ENCODE measurements at regions not wholly inside any gene's neighbourhood (a gene's known extent, or its start where the extent isn't known, plus 50 kb on each side); places are given as distances from the start of the nearest gene placed in this dataset.
"Not testable (repeated sequence)": the region's sequence is repeated elsewhere in the genome, so short reads cannot be mapped to it uniquely, and the experiment has no call there.

DNA sequence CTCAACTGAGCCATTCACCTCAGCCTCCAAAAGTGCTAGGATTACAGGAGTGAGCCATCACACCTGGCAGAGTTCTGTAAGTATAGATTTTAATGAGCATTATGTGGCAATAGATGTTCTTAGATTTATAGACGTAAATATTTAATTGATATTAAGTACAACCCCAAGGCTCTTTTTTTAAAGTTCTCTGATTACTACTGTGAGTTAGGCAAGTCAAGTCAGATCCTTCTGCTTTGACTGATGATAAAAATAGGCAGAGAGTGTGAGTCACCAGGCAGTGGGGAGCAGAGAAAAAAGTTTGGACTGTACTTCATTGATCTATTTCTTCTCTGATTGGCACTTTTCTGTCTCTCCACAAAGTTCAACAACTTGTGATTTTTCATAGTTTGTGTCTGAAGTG, 1379.9 kb downstream of the UQCRFS1 start:
- no peak for DNase-seq (ENCODE audit: extremely low read depth, low read depth)
- no peak overlapping the region for H3K4me3 ChIP-seq (replicated peaks; ENCODE audit: low read depth, low read length)
- TF ChIP-seq, protein P1, sequence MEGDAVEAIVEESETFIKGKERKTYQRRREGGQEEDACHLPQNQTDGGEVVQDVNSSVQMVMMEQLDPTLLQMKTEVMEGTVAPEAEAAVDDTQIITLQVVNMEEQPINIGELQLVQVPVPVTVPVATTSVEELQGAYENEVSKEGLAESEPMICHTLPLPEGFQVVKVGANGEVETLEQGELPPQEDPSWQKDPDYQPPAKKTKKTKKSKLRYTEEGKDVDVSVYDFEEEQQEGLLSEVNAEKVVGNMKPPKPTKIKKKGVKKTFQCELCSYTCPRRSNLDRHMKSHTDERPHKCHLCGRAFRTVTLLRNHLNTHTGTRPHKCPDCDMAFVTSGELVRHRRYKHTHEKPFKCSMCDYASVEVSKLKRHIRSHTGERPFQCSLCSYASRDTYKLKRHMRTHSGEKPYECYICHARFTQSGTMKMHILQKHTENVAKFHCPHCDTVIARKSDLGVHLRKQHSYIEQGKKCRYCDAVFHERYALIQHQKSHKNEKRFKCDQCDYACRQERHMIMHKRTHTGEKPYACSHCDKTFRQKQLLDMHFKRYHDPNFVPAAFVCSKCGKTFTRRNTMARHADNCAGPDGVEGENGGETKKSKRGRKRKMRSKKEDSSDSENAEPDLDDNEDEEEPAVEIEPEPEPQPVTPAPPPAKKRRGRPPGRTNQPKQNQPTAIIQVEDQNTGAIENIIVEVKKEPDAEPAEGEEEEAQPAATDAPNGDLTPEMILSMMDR (IDR thresholded peaks at IDR 0.05; ENCODE audit: low read depth, low read length, missing control alignments): no peak

DNA sequence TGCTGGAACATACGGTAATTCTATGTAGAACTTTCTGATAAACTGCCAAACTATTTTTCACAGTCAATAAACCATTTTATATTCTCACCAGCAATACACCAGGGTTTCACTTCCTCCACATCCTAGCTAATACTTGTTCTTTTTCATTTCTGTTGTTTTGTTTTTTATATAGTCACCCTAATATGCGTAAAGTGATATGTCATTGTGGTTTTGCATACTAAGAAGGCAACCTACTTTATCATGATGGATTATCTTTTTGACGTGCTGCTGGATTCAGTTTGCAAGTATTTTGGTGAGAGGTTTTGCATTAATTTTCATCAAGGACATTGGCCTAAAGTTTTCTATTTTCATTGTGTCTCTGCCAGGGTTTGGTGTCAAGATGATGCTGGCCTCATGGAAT, 1384.1 kb downstream of the UQCRFS1 start:
- TF ChIP-seq, protein P1 (IDR thresholded peaks at IDR 0.05; ENCODE audit: low read depth, low read length, missing control alignments): no peak
- no peak overlapping the region for H3K4me3 ChIP-seq (replicated peaks; ENCODE audit: low read depth, low read length)
- no peak for DNase-seq (ENCODE audit: extremely low read depth, low read depth)

DNA sequence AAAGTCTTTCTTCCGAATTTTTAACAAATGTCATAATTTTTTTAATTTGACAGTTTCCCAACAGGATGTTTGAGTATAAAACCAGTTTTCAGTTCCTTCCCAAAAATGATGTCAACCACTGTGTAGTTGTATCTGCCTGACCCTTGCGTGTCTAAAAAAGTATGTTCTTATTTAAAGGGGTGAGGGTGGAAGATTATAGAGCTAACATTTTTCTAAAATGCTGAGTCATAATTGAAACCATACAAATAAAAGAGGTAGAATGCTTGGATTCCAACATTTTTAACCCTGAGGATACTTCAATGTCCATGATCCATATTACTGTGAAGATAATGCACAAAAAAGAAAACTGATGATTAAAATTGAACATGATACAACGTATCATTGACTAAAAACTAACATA, 1388.8 kb downstream of the UQCRFS1 start:
- H3K4me3 ChIP-seq (replicated peaks; ENCODE audit: low read depth, low read length): no peak overlapping the region
- DNase-seq (ENCODE audit: extremely low read depth, low read depth): no peak
- TF ChIP-seq, protein P1 (IDR thresholded peaks at IDR 0.05; ENCODE audit: low read depth, low read length, missing control alignments): no peak

DNA sequence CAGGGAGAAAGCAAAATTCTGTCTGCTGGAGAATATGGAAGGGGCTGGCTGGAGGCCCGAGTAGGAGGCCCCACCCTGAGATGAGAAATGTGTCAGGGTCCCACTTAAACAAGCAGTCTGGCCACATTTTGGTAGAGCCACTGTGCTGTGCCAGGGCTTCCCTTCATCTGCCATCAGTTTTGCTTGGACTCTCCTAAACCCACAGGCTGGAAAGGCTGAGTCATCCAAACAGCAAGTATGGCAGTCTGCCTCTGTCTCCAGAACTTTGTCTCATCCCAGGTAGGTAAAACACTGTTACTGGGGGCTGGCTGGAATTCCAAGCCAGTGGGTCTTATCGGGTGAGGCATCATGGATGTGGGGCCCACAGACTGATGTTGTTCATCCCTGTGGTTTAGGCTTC, 1390.6 kb downstream of the UQCRFS1 start:
- H3K4me3 ChIP-seq (replicated peaks; ENCODE audit: low read depth, low read length): no peak overlapping the region
- TF ChIP-seq, protein P1 (IDR thresholded peaks at IDR 0.05; ENCODE audit: low read depth, low read length, missing control alignments): no peak
- DNase-seq (ENCODE audit: extremely low read depth, low read depth): no peak

DNA sequence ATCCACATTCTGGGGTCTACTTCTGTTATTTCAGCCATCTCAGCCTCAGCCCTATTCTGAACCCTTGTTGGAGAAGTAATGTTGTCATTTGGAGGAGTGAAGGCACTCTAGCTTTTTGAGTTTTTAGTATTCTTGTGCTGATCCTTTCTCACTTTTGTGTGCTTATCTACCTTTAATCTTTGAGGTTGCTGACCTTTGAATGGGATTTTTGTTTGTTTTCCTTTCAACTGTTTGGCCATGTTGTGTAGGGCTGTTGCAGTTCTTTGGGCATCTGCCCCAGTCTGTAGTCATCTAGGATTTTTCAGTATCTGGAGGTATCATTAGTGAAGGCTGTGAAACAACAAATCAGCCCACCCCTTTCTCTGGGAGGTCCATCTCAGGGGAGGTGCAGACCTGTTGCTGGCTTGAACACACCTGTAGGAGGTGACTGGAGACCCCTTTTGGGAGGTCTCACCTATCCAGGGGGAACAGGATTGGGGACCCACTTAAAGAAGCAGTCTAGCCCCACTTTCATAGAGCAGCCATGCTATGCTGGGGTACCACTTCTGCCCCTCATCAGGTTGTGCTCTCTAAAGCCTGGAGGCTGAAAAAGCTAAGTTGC, 1391.4 kb downstream of the UQCRFS1 start:
- TF ChIP-seq, protein P1 (IDR thresholded peaks at IDR 0.05; ENCODE audit: low read depth, low read length, missing control alignments): no peak
- H3K4me3 ChIP-seq (replicated peaks; ENCODE audit: low read depth, low read length): no peak overlapping the region
- DNase-seq (ENCODE audit: extremely low read depth, low read depth): no peak

DNA sequence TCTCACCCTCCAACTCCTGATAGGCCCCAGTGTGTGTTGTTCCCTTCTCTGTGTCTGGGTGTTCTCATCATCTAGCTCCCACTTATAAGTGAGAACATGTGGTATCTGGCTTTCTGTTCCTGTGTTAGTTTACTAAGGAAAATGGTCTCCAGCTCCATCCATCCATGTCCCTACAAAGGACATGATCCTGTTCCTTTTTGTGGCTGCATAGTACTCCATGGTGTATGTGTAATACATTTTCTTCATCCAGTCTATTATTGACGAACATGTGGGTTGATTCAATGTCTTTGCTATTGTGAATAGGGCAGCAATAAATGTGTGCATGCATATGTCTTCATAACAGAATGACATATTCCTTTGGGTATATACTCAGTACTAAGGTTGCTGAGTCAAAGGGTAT, 1397.0 kb downstream of the UQCRFS1 start:
- TF ChIP-seq, protein P1 (IDR thresholded peaks at IDR 0.05; ENCODE audit: low read depth, low read length, missing control alignments): no peak
- H3K4me3 ChIP-seq (replicated peaks; ENCODE audit: low read depth, low read length): no peak overlapping the region
- no peak for DNase-seq (ENCODE audit: extremely low read depth, low read depth)

DNA sequence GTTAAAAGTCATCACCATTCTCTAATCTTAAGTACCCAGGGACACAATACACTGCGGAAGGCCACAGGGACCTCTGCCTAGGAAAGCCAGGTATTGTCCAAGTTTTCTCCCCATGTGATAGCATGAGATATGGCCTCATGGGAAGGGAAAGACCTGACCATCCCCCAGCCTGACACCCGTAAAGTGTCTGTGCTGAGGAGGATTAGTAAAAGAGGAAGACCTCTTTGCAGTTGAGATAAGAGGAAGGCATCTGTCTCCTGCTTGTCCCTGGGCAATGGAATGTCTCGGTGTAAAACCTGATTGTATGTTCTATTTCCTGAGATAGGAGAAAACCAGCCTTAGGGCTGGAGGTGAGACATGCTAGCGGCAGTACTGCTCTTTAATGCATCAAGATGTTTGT, 1398.1 kb downstream of the UQCRFS1 start:
- not testable (repeated sequence) for H3K4me3 ChIP-seq (replicated peaks; ENCODE audit: low read depth, low read length); DNase-seq (ENCODE audit: extremely low read depth, low read depth)

DNA sequence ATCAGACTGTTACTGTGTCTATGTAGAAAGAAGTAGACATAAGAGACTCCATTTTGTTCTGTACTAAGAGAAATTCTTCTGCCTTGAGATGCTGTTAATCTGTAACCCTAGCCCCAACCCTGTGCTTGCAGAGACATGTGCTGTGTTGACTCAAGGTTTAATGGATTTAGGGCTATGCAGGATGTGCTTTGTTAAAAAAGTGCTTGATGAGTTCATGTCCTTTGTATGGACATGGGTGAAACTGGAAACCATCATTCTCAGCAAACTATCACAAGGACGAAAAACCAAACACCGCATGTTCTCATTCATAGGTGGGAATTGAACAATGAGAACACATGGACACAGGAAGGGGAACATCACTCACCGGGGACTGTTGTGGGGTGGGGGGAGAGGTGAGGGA, 1398.7 kb downstream of the UQCRFS1 start:
- not testable (repeated sequence) for H3K4me3 ChIP-seq (replicated peaks; ENCODE audit: low read depth, low read length); DNase-seq (ENCODE audit: extremely low read depth, low read depth)
